GM12892 (cell line): ENCODE measurements at regions not wholly inside any gene's neighbourhood (a gene's known extent, or its start where the extent isn't known, plus 50 kb on each side); places are given as distances from the start of the nearest gene placed in this dataset.

Experiments
- DNase-seq: peaks from one replicate; pipeline ENCODE4 v3.0.0; 2011; ENCODE audit not compliant: insufficient read length
- FAIRE-seq: peaks from 2 replicates; lab custom pipeline; 2011; peaks lifted over from hg19 to GRCh38; lab: Jason Lieb, UNC
- POLR2A ChIP-seq: IDR thresholded peaks from 2 replicates; pipeline ENCODE4 v1.6.1; 2011; ENCODE audit warnings: low read depth, low read length, control low read depth
- POLR2AphosphoS5 ChIP-seq: IDR thresholded peaks from 2 replicates; pipeline ENCODE4 v1.6.1; 2011; ENCODE audit warnings: low read depth, low read length, control low read depth
- TAF1 ChIP-seq: IDR thresholded peaks from 2 replicates; pipeline ENCODE4 v1.6.1; 2011; ENCODE audit warnings: low read depth, mild to moderate bottlenecking, control low read depth, low read length, borderline replicate concordance

- no peak for FAIRE-seq
- no peak for TF ChIP-seq POLR2AphosphoS5
- no peak for TF ChIP-seq POLR2A
- TF ChIP-seq TAF1: no peak
- DNase-seq: no peak
Measured at GRCh38 chr9:14560194-14560593, 133.0 kb downstream of the ZDHHC21 start.

DNA sequence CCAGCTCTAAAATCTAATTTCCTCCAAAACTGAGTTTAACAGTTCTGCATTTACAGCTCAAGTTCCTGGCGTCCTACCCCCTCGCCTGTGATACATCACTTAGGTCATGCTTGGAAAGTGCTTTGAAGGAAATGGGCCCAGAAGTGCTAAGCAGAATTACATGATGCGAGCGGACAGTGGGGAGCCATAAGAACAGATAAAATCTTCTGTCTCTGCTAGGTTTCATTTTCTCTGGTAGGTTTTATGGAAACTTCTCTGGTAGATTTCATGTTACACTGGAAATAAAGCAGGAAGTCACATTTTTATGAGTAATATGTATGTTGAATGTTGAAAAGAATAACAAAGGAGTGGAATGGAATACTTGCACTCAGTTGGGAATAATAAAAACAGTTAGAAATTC is 138.3 kb downstream of the ZDHHC21 start:
- TF ChIP-seq POLR2A (no peak), POLR2AphosphoS5 (no peak), TAF1 (no peak)
- DNase-seq (no peak), FAIRE-seq (no peak)

- TF ChIP-seq POLR2AphosphoS5 (no peak), TAF1 (no peak), POLR2A (no peak)
- DNase-seq (no peak), FAIRE-seq (no peak)
Measured at GRCh38 chr9:14547245-14548060, 145.8 kb downstream of the ZDHHC21 start.

DNA sequence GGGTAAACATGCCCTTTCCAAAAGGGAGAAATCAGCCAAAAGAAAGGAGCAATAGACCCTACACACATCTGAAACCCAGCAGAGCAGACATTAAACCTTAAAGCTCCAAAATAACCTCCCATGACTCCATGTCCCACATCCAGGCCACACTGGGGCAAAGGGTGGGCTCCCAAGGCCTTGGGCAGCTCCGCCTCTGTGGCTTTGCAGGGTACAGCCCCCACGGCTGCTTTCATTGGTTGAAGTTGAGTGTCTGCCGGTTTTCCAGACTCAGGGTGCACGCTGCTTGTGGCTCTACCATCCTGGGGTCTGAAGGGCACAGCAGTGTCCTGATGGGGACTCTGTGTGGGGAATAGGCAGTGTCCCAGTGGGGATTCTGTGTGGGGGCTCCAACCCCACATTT is 146.5 kb downstream of the ZDHHC21 start:
- DNase-seq (no peak), FAIRE-seq (no peak)
- TF ChIP-seq POLR2AphosphoS5 (no peak), POLR2A (no peak), TAF1 (no peak)

DNA sequence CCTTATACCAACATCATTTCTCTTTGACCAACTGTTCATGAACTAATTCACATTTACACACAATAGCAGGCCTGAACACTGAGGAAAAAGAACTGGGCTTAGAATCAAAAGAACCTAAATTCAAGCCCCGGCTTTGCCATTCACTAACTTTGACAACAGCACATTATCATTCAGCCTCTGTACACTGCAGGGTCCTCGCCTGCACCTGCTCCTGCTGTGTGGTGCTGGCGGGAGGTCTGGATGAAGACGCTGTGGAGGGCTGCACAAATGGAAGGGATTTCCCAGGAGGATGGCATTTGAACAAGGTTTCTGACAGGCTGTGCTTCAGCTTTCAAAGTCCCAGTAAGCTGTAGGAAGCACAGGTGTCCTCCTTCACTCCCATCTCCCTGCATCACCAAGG is 151.2 kb downstream of the ZDHHC21 start:
- DNase-seq (no peak), FAIRE-seq (no peak)
- TF ChIP-seq POLR2A (no peak), POLR2AphosphoS5 (no peak), TAF1 (no peak)

GRCh38 chr9:14538526-14538925 is 154.7 kb downstream of the ZDHHC21 start:
- FAIRE-seq (no peak), DNase-seq (no peak)
- TF ChIP-seq POLR2AphosphoS5: no peak
- no peak for TF ChIP-seq TAF1
- TF ChIP-seq POLR2A: no peak

DNA sequence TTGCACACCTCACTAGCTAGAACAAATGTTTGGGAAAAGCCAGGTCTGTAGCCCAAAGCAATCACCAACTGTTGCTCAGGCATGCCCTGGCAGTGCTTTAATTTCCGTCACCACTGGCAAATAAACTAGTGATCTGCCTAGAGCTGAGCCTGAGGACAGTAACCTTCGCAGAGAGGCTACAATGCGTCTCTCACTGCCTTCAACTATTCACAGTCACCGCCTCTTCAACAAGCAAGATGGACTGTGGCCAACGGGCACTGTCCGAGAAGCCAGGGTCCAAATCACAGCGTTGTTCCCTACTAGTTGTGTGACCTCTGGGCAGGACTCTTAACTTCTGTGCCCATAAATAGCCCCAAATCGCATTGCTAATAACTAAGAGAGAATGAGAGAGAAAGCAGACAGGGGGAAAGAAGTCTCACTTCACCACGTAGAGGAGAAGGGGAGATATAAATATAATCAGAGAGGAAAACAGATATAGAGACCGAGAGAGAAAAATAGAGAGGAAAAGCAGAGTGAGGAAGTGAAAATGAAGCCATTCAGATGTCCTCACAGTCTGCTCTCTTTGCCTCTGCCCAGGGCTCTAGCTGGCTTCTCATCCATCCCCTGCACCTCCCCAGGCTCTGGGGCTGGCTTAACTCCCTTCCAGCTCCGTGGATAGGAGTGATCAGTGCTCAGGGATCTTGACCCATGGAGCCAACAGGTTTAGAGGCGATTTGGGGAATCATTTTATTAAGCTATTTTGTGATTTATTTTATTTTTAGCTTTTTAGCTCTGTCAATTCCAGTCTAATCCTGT is 157.9 kb downstream of the ZDHHC21 start:
- no peak for FAIRE-seq
- no peak for DNase-seq
- TF ChIP-seq TAF1 (no peak), POLR2AphosphoS5 (no peak), POLR2A (no peak)

DNA sequence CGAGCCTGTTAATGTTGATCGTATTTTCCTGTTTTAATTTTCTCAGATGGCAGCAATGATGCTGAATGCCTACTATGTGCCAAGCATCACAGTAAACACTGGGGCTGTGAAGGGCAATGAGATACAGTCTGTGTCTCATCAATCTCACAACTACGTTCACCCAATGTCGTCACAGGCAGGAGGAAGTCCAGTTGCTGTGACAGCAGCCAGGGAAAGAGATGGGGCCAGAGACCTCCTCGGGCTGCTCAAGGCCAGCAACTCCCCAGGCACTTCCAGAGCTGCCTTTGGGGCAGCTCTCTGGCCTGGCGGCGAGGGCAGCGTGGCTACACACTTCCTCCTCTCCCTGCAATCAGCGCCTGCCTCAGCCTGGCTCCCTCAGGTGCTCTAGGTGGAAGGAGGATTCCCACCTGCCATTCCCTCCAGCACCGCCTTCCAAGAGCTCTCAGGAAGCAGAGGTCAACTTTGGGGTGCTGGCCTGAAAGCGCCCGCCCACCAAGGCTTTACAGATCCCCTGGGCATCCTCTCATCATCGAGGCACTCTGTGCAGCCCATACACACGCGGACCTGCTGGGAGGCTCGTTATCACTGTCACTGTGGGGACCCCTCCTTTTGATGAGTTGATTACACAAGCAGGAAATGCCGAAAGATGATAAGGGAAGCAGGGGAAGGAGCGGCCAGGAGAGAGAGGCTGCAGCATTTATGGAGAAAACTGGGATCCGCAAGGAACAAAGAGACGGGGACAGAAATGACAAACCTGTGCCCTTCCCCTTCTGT is 159.2 kb downstream of the ZDHHC21 start:
- TF ChIP-seq TAF1 (no peak), POLR2A (no peak), POLR2AphosphoS5 (no peak)
- FAIRE-seq (no peak), DNase-seq (no peak)

GRCh38 chr9:14532456-14533115 is 160.6 kb downstream of the ZDHHC21 start:
- TF ChIP-seq POLR2A (no peak), TAF1 (no peak), POLR2AphosphoS5 (no peak)
- DNase-seq: no peak
- no peak for FAIRE-seq

DNA sequence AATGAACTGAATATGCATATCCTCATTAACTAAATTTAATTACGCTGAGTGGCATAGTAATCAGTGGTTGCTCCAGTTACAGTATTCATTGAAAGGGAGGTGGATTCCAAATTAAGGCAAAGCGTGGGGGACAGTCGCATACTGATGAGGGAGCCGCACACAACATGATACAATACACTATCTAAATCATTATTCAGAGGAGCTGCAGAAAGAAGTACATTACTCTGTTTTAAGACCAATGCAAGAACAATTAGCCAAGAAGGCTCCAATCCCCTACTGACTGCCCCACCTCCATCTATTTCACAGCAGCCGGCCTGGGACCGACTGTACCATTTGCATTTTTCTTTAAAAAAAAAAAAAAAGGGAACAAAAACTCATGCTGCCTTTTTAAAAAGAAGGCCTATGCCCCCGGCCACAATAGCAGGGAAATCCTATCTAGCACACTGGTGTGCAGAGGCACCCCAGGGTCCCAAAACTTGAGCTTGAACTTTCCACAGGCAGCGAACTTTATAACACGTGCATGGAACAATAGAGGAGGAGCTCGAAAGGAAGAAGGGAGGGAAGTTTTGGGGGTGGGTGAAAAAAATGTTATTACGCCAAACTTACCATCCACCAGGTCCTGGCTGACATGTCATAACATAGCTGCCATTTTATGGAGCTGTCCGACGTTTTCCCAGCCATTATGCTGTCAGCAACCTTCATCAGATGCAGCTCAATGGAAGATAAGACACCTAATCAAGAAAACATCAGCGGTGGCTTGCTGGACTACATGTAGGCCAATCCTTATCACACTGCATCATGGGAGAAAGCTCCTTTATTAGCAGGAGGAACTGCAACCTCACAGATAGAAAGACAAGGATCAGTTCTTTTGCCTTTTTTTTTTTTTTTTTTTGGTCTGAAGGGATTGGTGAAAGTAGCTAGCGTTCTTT is 161.6 kb downstream of the ZDHHC21 start:
- no peak for TF ChIP-seq TAF1
- no peak for DNase-seq
- no peak for FAIRE-seq

- no peak for TF ChIP-seq TAF1
- no peak for TF ChIP-seq POLR2A
- no peak for TF ChIP-seq POLR2AphosphoS5
- DNase-seq (no peak), FAIRE-seq (no peak)
Measured at GRCh38 chr9:14530841-14531240, 162.4 kb downstream of the ZDHHC21 start.
